ENCODE measurements at regions not wholly inside any gene's neighbourhood (a gene's known extent, or its start where the extent isn't known, plus 50 kb on each side); places are given as distances from the start of the nearest gene placed in this dataset.
"Not testable (repeated sequence)": the region's sequence is repeated elsewhere in the genome, so short reads cannot be mapped to it uniquely, and the experiment has no call there.

- DNase-seq, result no peak
Measured at GRCh38 chr4:64807821-64808220, 398.6 kb upstream of the TECRL start.

GRCh38 chr4:64799751-64800150, 390.5 kb upstream of the TECRL start:
- DNase-seq, result no peak

- not testable (repeated sequence) for DNase-seq
Measured at GRCh38 chr4:64798828-64799227, 389.6 kb upstream of the TECRL start.

DNA sequence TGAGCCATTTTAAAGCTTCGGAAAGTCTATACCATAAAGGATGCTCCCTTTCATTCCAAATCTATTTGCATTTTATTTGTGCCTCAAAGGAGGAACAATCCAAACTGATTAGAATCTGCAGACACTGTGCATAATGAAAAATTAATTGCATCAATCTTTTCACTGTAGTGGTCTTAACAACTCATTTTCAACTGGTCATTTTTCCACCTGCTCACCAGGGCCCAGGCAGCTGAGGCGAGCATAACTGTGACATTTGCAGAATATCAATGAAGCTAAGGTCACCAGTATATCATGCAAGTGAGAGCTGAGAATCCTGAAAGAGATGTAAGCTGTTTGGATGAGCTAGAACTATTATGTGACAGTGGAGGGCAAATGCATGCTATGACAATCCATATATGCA, 387.3 kb upstream of the TECRL start:
- no peak for DNase-seq

DNA sequence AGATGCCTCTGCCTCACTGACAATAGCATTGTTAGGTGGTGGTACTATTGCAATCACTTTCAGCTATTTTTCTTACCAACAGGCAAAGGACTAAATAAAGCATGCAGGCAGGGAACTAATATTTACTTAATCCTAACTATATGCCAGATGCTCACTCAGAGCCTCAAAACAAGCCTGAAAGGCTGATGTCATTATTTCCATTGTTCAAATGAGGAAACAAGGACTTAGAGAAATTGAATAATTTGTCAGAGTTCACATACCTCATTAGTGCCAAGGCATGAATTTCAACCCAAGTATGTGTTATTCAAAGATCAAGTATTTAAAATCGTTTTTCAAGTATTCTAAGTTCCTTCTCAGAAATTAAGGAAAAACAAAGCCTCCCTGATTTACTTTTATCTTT, 374.9 kb upstream of the TECRL start:
- no peak for DNase-seq

GRCh38 chr4:64781737-64782326, 372.6 kb upstream of the TECRL start:
- DNase-seq, result no peak

DNA sequence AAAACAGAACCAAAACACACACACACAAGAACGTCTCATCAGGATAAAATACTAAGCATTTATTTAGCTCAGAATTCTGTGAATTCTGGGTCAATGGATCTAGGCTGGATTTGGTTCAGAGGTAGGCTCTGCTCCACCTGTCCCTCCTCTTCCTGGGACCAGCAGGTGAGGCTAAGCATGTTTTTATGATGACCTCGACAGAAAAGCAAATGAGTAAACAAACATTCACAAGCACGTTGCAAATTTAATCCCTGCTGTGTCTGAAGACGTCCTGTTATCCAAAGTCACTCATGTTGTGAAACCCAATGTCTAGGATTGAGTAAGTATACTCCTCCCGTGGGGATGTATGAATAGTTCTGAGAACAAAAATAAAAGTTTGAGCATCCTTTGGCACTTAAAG, 371.4 kb upstream of the TECRL start:
- DNase-seq, result no peak

GRCh38 chr4:64777286-64777685, 368.0 kb upstream of the TECRL start:
- DNase-seq, result no peak

DNA sequence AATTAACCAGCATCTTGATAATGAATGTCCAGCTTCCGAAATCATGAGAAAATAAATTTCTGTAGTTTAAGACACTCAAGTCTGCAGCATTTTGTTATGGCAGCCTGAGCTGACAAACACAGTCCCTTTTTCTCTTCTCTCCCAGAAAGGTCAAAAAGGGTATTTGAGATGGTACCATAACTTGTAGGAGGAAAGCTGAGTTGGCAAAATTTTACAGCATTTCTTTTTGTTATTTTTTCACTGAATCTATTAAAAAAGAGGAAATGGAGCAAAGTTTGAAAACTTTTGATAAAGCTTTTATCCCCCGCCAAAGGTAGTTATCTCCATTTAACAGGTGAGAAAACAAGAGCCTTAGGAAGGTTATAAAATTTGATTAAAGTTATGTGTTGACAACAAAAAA, 367.6 kb upstream of the TECRL start:
- no peak for DNase-seq

GRCh38 chr4:64774626-64775025, 365.4 kb upstream of the TECRL start:
- DNase-seq, result no peak

DNA sequence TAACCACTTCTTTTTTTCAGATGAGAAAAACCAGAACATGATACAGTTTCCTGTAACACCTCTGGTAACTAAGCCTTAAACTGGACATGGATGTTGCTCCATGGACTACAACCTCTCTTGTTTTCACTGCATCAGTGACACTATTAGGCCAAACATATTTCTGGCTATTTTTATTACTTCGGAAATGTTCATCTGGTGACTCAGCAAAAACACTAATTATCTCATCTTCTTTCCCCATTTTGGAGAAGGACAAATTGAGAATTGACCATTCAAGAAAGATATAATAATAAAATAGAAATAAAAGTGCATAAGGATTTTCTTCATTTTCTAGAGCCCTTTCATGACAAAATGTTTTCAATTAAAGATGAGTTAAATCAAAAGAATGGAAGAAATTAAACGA, 361.9 kb upstream of the TECRL start:
- DNase-seq, result no peak

DNA sequence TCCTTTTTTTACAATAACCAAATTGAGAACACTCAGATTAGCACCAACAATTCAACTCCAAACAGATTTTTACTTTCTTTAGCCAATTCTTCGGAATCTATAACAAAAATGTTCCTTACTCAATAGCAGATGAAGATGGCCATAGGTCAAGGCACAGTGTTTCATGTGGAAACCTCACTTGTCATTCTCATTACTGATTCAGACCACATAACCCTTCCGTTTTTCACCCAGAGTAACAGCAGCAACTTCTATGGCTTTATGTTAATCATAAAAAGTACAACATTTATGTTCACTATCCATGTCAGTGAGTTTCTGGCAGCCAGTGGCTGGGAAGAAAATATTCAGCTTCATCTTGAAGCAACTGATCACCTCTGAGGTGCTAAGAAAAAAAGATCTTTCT, 358.3 kb upstream of the TECRL start:
- no peak for DNase-seq

DNA sequence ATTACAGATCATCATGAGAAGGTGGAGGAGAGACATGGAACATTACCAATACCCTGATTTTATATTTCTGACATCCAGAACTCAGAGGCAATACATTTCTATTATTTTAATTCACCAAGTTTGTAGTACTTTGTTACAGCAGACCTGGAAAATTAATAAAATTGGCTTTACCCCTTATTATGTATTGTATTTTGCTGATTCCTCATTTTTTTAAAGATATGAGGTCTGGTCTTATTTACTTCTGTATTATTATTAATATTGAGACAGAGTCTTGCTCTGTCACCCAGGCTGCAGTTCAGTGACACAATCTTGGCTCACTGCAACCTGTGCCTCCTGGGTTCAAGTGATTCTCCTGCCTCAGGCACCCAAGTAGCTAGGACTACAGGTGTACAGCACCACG, 357.3 kb upstream of the TECRL start:
- no peak for DNase-seq

GRCh38 chr4:64756016-64756415, 346.8 kb upstream of the TECRL start:
- no peak for DNase-seq

DNA sequence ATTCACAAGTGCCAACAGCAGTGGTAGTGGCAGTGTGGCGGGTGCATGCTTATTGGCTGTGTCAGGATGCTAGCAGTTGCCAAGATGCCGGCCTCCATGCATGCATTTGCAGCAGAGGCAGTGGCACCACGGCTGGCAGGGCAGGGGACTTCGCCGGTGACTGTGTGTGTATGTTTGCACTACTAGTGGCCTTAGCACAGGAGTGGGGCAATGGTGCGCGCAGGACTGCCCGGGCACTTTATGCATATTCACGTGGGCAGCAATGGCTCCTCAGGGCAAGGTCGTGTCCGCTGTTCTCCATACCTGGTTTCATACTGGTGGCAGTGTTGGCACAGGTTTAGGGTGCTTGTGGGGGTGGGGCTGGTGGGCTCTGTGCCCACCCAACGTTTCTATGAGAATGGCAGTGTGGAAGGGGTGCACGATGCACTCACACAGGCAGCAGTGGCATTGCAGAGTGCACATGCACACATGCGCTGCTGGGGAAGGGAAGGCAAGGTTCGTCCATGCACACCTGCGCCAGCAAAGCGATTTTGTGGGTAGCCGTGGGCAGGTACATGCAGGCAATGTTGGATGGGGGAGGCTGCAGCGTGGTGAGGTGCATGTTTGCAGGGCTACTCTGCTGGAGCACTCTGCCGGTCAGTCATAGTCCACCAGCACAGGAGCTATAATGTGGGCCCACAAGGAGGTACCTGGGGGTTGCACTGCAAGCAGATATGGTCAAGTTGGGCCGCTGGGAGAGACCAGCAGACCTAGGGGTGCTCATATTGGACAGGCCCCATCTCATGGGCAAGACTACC, 338.9 kb upstream of the TECRL start:
- DNase-seq, result no peak

DNA sequence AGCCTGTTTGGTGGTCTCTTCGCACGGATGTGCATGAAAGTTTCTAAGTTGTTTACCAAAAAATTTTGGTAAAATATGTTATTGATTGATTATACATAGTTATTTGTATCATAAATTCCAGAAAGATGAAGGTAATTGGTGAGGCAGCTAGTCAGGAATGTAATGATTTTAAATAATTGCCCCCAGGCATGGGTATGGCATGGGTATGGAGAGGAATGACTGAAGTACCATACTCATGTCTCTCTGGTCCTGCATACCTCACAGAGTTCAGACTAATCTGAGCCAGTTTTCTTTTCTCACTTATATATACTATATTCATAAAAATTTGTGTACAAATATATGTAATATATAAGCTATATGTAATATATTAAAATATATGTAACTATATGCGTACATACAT, 329.0 kb upstream of the TECRL start:
- no peak for DNase-seq

DNA sequence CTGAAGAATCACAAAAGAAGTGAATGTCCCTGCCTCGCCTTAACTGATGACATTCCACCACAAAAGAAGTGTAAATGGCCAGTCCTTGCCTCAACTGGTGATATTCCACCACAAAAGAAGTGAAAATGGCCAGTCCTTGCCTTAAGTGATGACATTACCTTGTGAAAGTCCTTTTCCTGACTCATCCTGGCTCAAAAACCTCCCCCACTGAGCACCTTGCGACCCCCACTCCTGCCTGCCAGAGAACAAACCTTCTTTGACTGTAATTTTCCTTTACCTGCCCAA, 328.5 kb upstream of the TECRL start:
- DNase-seq, result not testable (repeated sequence)

DNA sequence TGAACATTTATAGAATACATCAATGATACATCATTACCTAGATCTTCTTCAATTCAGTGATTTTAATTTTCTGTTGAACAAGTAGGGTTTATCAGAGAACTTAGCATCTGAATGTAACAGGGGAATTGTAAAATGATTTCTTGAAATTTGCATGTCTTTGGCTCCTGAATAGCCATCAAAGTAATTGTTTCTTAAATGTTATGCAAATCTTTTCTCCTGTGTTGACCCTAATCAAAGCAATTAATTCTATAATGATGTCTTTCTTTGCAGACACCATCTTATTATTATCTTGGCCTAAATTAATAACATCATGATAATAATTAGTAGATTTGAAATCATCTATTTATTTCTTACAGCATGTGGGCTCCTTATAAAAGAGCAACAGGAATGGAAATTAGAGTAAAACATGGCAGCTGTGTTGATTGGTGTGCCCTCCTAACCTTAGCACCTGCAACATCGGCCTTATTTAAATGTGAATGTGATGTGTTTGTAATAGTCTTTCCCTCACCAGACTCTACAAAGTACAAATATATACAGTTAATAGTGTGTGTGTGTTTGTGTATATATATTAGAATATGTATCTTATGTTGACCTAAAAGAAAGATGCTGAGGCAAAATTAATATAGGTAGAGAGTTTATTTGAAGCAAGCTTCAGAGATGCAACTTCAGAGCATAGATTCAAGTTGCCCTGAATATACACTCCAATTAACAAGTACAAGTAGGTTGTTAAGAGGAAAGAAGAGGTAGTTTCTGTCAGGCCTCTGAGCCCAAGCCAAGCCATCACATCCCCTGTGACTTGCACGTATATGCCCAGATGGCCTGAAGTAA, 328.0 kb upstream of the TECRL start:
- no peak for DNase-seq

DNA sequence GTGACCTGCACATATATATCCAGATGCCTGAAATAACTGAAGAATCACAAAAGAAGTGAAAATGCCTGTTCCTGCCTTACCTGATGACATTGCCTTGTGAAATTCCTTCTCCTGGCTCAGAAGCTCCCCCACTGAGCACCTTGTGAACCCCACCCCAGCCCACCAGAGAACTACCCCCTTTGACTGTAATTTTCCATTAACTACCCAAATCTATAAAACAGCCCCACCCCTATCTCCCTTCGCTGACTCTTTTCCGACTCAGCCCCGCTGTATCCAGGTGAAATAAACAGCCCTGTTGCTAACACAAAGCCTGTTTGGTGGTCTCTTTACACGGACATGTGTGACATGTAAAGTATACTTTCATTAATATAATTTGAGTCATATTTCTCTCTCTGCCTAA, 320.3 kb upstream of the TECRL start:
- DNase-seq, result no peak

- no peak for DNase-seq
Measured at GRCh38 chr4:64727960-64728359, 318.7 kb upstream of the TECRL start.

GRCh38 chr4:64727391-64727790, 318.1 kb upstream of the TECRL start:
- not testable (repeated sequence) for DNase-seq

DNA sequence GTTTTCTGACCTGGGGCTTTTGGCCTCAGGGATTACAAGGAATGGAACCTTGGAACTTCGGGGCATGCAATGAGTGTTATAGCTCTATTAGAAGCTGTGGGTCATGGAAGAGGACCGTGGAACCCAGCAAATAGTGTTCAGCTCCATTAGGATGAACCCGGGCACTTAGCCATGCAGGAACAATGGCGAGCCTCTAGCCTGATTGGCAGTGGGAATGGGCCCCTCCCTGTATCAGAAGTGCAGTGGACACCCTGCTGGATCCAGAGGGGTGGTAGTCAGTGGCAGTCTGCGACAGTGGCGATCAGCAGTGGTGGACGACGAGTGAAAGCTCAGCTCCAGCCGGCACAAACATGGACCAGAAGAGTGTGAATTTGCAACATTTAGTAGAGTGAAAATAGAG, 315.4 kb upstream of the TECRL start:
- no peak for DNase-seq

GRCh38 chr4:64721106-64721505, 311.9 kb upstream of the TECRL start:
- DNase-seq, result no peak

- DNase-seq, result no peak
Measured at GRCh38 chr4:64718091-64718490, 308.8 kb upstream of the TECRL start.

Data from CD4-positive, alpha-beta T cell treated with Interleukin-17A for 1 hour (primary cell).